ENCODE measurements at regions not wholly inside any gene's neighbourhood (a gene's known extent, or its start where the extent isn't known, plus 50 kb on each side); places are given as distances from the start of the nearest gene placed in this dataset.

GRCh38 chr1:209505044-209505443 lies 78.5 kb upstream of the CAMK1G start:
- DNase-seq (ENCODE audit: low read depth), result no peak

GRCh38 chr1:209506101-209506500 lies 77.4 kb upstream of the CAMK1G start:
- no peak for DNase-seq (ENCODE audit: low read depth)

- no peak for DNase-seq (ENCODE audit: low read depth)
Measured at GRCh38 chr1:209509039-209509438, 74.5 kb upstream of the CAMK1G start.

DNA sequence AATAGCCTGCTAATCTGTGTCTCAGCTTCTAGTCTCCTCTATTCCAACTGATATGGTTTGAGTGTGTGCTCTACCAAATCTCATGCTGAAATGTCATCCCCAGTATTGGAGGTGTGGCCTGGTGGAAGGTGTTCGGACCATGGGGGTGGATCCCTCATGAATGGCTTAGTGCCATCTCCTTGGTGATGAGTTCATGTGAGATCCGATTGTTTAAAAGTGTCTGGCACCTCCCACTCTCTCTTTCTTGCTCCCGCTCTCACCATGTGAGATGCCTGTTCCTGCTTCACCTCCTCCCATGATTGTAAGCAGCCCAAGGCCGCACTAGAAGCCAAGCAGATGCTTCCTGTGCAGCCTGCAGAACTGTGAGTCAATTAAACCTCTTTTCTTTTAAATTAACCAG lies 73.5 kb upstream of the CAMK1G start:
- no peak for DNase-seq (ENCODE audit: low read depth)

DNA sequence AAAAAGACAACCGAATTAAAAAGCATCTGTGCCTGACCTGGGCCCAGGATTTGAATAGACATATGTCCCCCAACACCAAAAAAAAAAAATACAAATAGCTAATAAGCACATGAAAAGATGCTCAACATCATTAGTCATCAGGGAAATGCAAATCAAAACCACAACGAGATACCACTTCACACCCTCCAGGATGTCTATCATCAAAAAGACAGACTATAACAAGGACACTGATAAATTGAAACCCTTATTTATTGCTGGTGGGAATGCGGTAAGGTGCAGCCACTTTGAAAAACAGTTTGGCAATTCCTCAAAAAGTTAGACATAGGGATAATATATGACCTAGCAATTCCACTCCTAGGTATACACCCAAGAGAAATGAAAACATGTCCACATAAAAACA lies 72.3 kb upstream of the CAMK1G start:
- no peak for DNase-seq (ENCODE audit: low read depth)

- no peak for DNase-seq (ENCODE audit: low read depth)
Measured at GRCh38 chr1:209512821-209513220, 70.7 kb upstream of the CAMK1G start.

DNA sequence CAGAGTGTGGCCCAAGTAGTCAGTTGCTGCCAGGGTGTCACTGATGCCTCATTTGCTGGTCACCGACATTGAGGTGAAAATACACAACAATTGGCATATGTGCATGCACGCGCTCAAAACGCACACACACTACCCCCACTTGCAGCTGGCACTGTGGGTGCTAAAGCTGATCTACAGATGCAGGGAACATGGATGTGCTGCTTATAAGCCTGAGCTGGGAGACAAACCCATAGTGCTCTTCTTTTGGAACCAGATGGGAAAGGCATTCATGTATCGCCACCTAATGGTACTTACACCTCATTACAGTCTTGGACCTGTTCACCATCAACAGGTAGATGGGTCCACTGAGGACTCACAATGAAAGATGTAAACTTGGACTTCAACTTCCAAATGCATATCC lies 70.3 kb upstream of the CAMK1G start:
- DNase-seq (ENCODE audit: low read depth), result no peak

DNA sequence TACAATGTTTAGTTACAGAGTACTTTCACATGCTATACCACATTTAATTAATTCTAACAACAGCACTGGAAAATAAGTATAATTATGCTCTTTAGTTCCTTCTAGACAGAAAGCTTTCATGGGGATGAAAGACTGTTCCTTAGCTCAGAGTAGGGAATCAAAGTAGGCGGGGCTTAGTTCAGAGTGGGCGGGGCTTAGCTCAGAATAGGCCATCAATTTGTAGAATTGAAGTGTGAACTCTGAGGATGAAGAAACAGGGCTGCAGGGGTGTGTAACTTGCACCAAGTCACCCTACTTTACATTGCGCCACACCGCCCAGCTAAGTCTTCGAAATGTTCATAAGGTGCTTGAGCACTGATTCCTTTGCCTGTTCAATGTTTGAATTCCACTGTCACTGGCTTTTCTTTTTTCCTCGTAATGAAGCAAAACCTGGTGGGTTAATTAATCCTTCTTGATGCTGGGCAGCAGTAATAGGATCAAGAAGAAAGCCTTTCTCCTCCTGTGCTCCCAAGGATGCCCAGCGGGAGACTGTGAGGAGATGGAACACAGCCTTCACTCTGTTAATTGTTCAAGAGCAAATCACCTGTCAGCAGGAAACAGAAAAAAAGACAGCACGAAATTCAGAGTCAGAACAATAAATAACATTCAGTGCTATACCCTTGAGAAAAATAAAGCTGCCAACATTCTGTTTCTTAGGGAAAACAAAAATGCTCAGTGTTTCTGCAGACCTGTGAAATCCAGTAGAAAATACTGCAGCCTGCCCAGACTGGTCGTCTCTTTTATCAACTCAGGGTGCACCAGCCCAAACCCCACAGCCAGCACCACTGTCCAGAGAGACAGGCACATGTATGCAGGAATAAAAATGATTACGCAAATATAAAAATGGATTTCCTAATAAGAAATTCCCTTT lies 66.5 kb upstream of the CAMK1G start:
- no peak for DNase-seq (ENCODE audit: low read depth)

DNA sequence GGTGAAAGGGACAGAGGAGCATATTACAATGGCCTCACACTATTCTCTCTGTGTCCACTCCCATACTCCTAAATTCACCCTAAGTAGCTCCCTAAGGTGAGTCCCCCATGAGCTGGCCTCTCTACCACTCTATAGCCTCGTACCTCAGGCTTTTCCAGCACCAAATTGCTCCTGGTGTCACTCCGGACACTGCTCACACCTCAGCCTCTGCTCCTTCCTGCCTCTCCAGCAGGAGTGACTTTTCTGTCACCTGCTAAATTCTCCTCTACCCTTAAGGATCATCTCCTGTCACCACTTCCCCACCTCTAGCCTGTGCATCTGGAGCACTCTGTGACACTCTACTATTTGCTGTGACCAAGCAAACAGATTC lies 65.8 kb upstream of the CAMK1G start:
- no peak for DNase-seq (ENCODE audit: low read depth)

DNA sequence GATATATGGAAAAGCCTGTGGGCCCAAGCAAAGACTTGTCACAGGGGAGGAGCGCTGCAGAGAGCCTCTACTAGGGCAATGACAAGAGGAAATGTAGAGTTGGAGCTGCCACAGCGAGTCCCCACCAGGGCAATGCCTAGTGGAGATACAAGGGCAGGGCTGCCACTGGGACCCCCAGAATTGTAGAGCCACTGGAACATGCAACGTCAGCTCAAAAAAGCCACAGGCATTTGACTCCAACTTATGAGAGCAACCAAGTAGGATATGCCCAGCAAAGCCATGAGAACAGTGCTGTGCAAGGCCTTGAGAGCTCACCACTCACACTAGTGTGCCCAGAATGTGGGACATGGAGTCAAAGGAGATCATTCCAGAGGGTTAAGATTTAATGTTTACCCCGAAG lies 63.7 kb upstream of the CAMK1G start:
- DNase-seq (ENCODE audit: low read depth), result no peak

DNA sequence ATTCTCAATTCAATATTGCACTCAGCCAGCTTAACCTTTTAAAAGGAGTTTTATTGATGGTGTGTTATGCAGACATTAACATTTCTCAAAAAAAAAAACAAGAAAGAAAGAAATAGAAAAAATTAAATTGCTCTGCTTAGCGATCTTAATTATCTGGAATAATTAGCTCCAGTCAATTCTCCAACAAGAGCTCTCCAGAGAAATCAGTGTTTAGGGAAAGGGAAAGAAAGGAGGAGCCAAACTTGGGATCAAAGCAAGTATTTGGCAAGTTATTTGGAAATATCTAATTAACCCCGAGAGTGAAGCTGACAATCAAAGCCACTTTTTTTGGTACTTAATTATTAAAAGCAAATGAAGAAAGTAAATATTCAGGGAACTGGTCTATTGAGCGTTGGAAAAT lies 60.7 kb upstream of the CAMK1G start:
- DNase-seq (ENCODE audit: low read depth), result no peak

GRCh38 chr1:209526137-209526536 lies 57.4 kb upstream of the CAMK1G start:
- no peak for DNase-seq (ENCODE audit: low read depth)

DNA sequence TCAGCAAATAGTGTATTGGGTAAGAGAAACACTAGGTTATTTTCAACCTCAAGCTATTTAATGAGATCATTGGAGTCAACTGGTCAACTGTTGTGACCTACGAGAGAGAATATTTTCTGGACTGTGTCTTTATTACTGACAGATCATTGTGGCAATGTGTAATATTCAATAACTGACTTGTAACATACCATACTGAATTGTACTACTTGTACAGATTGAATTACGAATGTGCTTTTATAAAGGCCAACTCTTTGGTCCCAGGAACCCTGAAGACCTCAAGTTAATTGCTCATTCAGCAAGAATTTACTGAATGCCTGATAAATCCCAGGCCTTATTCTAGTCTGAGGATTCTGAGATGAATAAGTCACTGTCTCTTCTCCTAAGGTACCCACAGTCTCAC lies 56.1 kb upstream of the CAMK1G start:
- no peak for DNase-seq (ENCODE audit: low read depth)

DNA sequence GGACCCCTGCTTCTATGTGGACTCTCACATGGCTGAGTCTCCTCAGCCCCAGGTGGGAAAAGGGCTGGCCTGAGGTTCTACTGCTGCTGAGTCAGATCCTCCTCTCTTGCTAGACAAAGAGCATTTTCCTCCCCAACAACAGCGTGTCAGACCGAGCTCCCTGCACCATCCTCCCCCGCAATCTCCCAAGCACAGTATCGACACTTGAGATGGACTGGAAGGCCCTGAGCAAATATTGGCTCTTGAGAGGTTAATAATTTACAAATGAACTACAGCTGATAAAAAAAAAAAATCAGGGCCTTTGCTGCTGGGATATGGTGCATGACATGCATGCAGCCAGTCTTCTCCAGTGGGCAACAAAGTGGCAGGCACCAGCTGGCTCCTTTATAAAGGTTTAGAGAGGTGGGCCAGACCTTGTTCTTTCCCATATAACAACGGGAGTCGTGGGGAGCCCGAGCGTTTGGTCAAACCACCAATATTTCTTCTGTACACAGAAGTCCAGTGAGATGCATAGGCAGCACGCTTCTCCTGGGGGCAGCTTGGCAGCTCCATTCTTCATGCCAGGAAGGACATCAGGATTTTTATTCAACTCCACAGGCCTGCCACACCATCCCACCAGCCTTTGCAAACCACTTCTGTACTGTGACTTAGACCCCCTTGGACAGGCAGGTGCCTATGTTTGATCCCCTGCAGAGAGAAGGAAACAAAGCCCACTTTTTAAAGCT lies 55.4 kb upstream of the CAMK1G start:
- no peak for DNase-seq (ENCODE audit: low read depth)

- DNase-seq (ENCODE audit: low read depth), result no peak
Measured at GRCh38 chr1:209529233-209529632, 54.3 kb upstream of the CAMK1G start.

- DNase-seq (ENCODE audit: low read depth), result no peak
Measured at GRCh38 chr1:209531006-209531405, 52.5 kb upstream of the CAMK1G start.

- no peak for DNase-seq (ENCODE audit: low read depth)
Measured at GRCh38 chr1:209531549-209531948, 52.0 kb upstream of the CAMK1G start.
